ENCODE measurements at regions not wholly inside any gene's neighbourhood (a gene's known extent, or its start where the extent isn't known, plus 50 kb on each side); places are given as distances from the start of the nearest gene placed in this dataset.

- no peak for DNase-seq
Observed at GRCh38 chr6:109225946-109226345, 130.6 kb downstream of the CEP57L1 start.

GRCh38 chr6:109224994-109225393 lies 129.7 kb downstream of the CEP57L1 start:
- DNase-seq: no peak

GRCh38 chr6:109224107-109224875 lies 129.0 kb downstream of the CEP57L1 start:
- DNase-seq: no peak

GRCh38 chr6:109222848-109223247 lies 127.5 kb downstream of the CEP57L1 start:
- no peak for DNase-seq

- no peak for DNase-seq
Observed at GRCh38 chr6:109221543-109222195, 126.4 kb downstream of the CEP57L1 start.
